Lung (tissue), 11 donors: ENCODE measurements at regions not wholly inside any gene's neighbourhood (a gene's known extent, or its start where the extent isn't known, plus 50 kb on each side); places are given as distances from the start of the nearest gene placed in this dataset.

Experiments
- ATAC-seq: fragments of 200-7000 bp; cut with Tn5 transposase; one replicate; pipeline ENCODE4 v1.9.1; 2020; ENCODE audit warnings: moderate number of reproducible peaks; ENCODE audit not compliant: insufficient read depth, low FRiP score
- DNase-seq, 3 donors: peaks; one replicate each; pipeline ENCODE4 v3.0.0-alpha.2; 2013 to 2017
- H3K27ac ChIP-seq, 2 donors: one replicate each; pipeline ENCODE4 v1.5.1; 2013; ENCODE audit warnings: mild to moderate bottlenecking in 2 of 2, moderate library complexity in 2 of 2, control low read depth in 1 of 2, inconsistent platforms in 1 of 2, low read depth in 1 of 2, low read length in 1 of 2
- H3K27me3 ChIP-seq, 3 donors: one replicate each; pipeline ENCODE4 v1.5.1; 2013; ENCODE audit warnings: low read length in 2 of 3; ENCODE audit not compliant: control insufficient read depth in 3 of 3, insufficient read depth in 3 of 3
- H3K36me3 ChIP-seq, 4 donors: one replicate each; pipeline ENCODE4 v1.5.1; 2013; ENCODE audit warnings: low read length in 4 of 4, mild to moderate bottlenecking in 1 of 4, moderate library complexity in 1 of 4; ENCODE audit not compliant: control insufficient read depth in 4 of 4, insufficient read depth in 4 of 4
- H3K4me1 ChIP-seq, 5 donors: one replicate each; pipeline ENCODE4 v1.5.1; 2013; ENCODE audit warnings: low read length in 5 of 5, mild to moderate bottlenecking in 2 of 5, moderate library complexity in 1 of 5; ENCODE audit not compliant: control insufficient read depth in 5 of 5, insufficient read depth in 5 of 5
- H3K4me3 ChIP-seq: one replicate; pipeline ENCODE4 v1.5.1; 2013; ENCODE audit warnings: mild to moderate bottlenecking, control low read depth, moderate library complexity
- H3K9ac ChIP-seq, 2 donors: one replicate each; pipeline ENCODE4 v1.5.1; 2013; ENCODE audit warnings: low read length in 2 of 2, control low read depth in 1 of 2; ENCODE audit not compliant: insufficient read depth in 1 of 2
- H3K9me3 ChIP-seq, 4 donors: one replicate each; pipeline ENCODE4 v1.5.1; 2013; ENCODE audit warnings: low read length in 3 of 4, mild to moderate bottlenecking in 1 of 4, moderate library complexity in 1 of 4; ENCODE audit not compliant: control insufficient read depth in 4 of 4, insufficient read depth in 3 of 4
- CTCF ChIP-seq: IDR thresholded peaks from 2 replicates; pipeline ENCODE4 v1.5.1; 2012; ENCODE audit warnings: mild to moderate bottlenecking; ENCODE audit errors: control extremely low read depth, extremely low read depth
- WGBS, 2 donors: extraction: QIAGEN DNeasy Blood & Tissue Kit; methylation state at CpG; one replicate each; pipeline ENCODE4 v1.1.7; 2013; 5-methylcytosine and 5-hydroxymethylcytosine counted together
- donor health status: control.
- donor health status: control.
- donor health status: Bipolar disorder and iron deficiency.
- donor health status: healthy.
- donor health status: DM: yes; HTN: yes; CAD: no.

GRCh38 chr5:38660194-38660668, 103.8 kb upstream of the LIFR start:
- 81 to 82% methylated on average over 12 of the region's 12 CpGs for WGBS, 2 donors
- Histone ChIP-seq H3K4me3 (no peak overlapping the region), H3K9ac (no peak overlapping the region), H3K4me1 (peaks cover 0 to 20% (median 7%) of the 10 kb centered on the region in 5 donors), H3K9me3 (no peaks in the 10 kb centered on the region), H3K27me3 (no peaks in the 10 kb centered on the region), H3K27ac (no peak overlapping the region), H3K36me3 (no peaks in the 10 kb centered on the region)
- ATAC-seq = no peak
- TF ChIP-seq CTCF = no peak
- no peak for DNase-seq

GRCh38 chr5:38662090-38662489, 105.6 kb upstream of the LIFR start:
- H3K36me3 ChIP-seq = no peaks in the 10 kb centered on the region
- no peak overlapping the region for H3K27ac ChIP-seq
- H3K4me3 ChIP-seq = no peak overlapping the region
- no peak for ATAC-seq
- no peak for DNase-seq
- no peaks in the 10 kb centered on the region for H3K9me3 ChIP-seq
- peaks cover 0 to 22% (median 12%) of the 10 kb centered on the region in 5 donors for H3K4me1 ChIP-seq
- no peak overlapping the region for H3K9ac ChIP-seq
- no peak for TF ChIP-seq CTCF
- no peaks in the 10 kb centered on the region for H3K27me3 ChIP-seq
- WGBS, 2 donors = 17 to 25% methylated on average over 4 of the region's 4 CpGs

GRCh38 chr5:38663249-38663648, 106.8 kb upstream of the LIFR start:
- H3K9me3 ChIP-seq = no peaks in the 10 kb centered on the region
- no peak overlapping the region for H3K4me3 ChIP-seq
- WGBS, 2 donors = 38 to 46% methylated on average over 1 of the region's 1 CpG
- no peak for TF ChIP-seq CTCF
- H3K27ac ChIP-seq = no peak overlapping the region
- H3K27me3 ChIP-seq = no peaks in the 10 kb centered on the region
- DNase-seq (no peak), ATAC-seq (no peak)
- no peaks in the 10 kb centered on the region for H3K36me3 ChIP-seq
- H3K4me1 ChIP-seq = peaks cover 1 to 25% (median 12%) of the 10 kb centered on the region in 5 donors
- H3K9ac ChIP-seq = no peak overlapping the region
